ENCODE measurements at regions not wholly inside any gene's neighbourhood (a gene's known extent, or its start where the extent isn't known, plus 50 kb on each side); places are given as distances from the start of the nearest gene placed in this dataset.
"Not testable (repeated sequence)": the region's sequence is repeated elsewhere in the genome, so short reads cannot be mapped to it uniquely, and the experiment has no call there.

GRCh38 chr13:56563663-56564062 lies 577.1 kb upstream of the PRR20A start:
- Histone ChIP-seq H3K9me3 (no peaks in the 10 kb centered on the region), H3K27ac (no peak overlapping the region), H3K27me3 (no peaks in the 10 kb centered on the region), H3K36me3 (no peaks in the 10 kb centered on the region), H3K4me3 (no peak overlapping the region), H3K4me1 (no peaks in the 10 kb centered on the region)
- intact Hi-C loops (cut with DNase I) = no loop called here
- DNase-seq (no peak), ATAC-seq (no peak)
- TF ChIP-seq CTCF (IDR thresholded peaks at IDR 0.05) = no peak

GRCh38 chr13:56586976-56587375 lies 553.7 kb upstream of the PRR20A start:
- DNase-seq = no peak
- Histone ChIP-seq H3K27ac (no peak overlapping the region), H3K27me3 (no peaks in the 10 kb centered on the region), H3K36me3 (no peaks in the 10 kb centered on the region), H3K4me3 (no peak overlapping the region), H3K4me1 (no peaks in the 10 kb centered on the region), H3K9me3 (no peaks in the 10 kb centered on the region)
- TF ChIP-seq CTCF (IDR thresholded peaks at IDR 0.05) = no peak
- no peak for ATAC-seq
- intact Hi-C loops (cut with DNase I) = no loop called here

GRCh38 chr13:56615572-56615971 lies 525.1 kb upstream of the PRR20A start:
- H3K36me3 ChIP-seq = no peaks in the 10 kb centered on the region
- no peak for DNase-seq
- no peaks in the 10 kb centered on the region for H3K27me3 ChIP-seq
- no peak for ATAC-seq
- H3K9me3 ChIP-seq = no peaks in the 10 kb centered on the region
- no peak for TF ChIP-seq CTCF (IDR thresholded peaks at IDR 0.05)
- intact Hi-C loops (cut with DNase I) = no loop called here
- H3K4me3 ChIP-seq = no peak overlapping the region
- no peaks in the 10 kb centered on the region for H3K4me1 ChIP-seq
- no peak overlapping the region for H3K27ac ChIP-seq

GRCh38 chr13:56622840-56623239 lies 517.9 kb upstream of the PRR20A start:
- ATAC-seq = no peak
- Histone ChIP-seq H3K27me3 (no peaks in the 10 kb centered on the region), H3K4me3 (no peak overlapping the region), H3K27ac (no peak overlapping the region), H3K4me1 (no peaks in the 10 kb centered on the region), H3K36me3 (no peaks in the 10 kb centered on the region), H3K9me3 (no peaks in the 10 kb centered on the region)
- no peak for DNase-seq
- intact Hi-C loops (cut with DNase I) = no loop called here
- no peak for TF ChIP-seq CTCF (IDR thresholded peaks at IDR 0.05)

- H3K4me3 ChIP-seq; H3K4me1 ChIP-seq; H3K9me3 ChIP-seq; H3K36me3 ChIP-seq; H3K27ac ChIP-seq; ATAC-seq; DNase-seq; intact Hi-C loops (cut with DNase I); H3K27me3 ChIP-seq: not testable (repeated sequence)
Observed at GRCh38 chr13:56628886-56629285, 511.8 kb upstream of the PRR20A start.

GRCh38 chr13:56631060-56631459 lies 509.7 kb upstream of the PRR20A start:
- intact Hi-C loops (cut with DNase I); H3K4me1 ChIP-seq; H3K27me3 ChIP-seq; H3K9me3 ChIP-seq; ATAC-seq; H3K27ac ChIP-seq; DNase-seq; H3K4me3 ChIP-seq; H3K36me3 ChIP-seq: not testable (repeated sequence)

- Histone ChIP-seq H3K36me3 (no peaks in the 10 kb centered on the region), H3K4me1 (no peaks in the 10 kb centered on the region), H3K27ac (no peak overlapping the region), H3K27me3 (no peaks in the 10 kb centered on the region), H3K4me3 (no peak overlapping the region), H3K9me3 (peaks cover 6% of the 10 kb centered on the region)
- no peak for TF ChIP-seq CTCF (IDR thresholded peaks at IDR 0.05)
- ATAC-seq = no peak
- no peak for DNase-seq
- intact Hi-C loops (cut with DNase I) = no loop called here
Observed at GRCh38 chr13:56653043-56653442, 487.7 kb upstream of the PRR20A start.

Measured in upper lobe of right lung (tissue), 1 donor.